ENCODE measurements at regions not wholly inside any gene's neighbourhood (a gene's known extent, or its start where the extent isn't known, plus 50 kb on each side); places are given as distances from the start of the nearest gene placed in this dataset.

GRCh38 chr2:22213237-22213636 is 1089.5 kb downstream of the TDRD15 start:
- dilution Hi-C loops (cut with HindIII; ENCODE audit: low sequenced_read_pairs, unreplicated experiment), result no loop called here

More at GRCh38 chr2:22213237-22213636, 1089.5 kb downstream of the TDRD15 start:
- ATAC-seq (ENCODE audit: low read depth) (no peak), DNase-seq (no peak)
- Histone ChIP-seq H3K27ac (ENCODE audit: insufficient read depth, low read length) (no peak overlapping the region), H3K4me1 (ENCODE audit: control insufficient read depth, insufficient read depth, low read length) (no peaks in the 10 kb centered on the region), H3K9me3 (ENCODE audit: control insufficient read depth, insufficient read depth, low read length) (no peaks in the 10 kb centered on the region), H3K27me3 (ENCODE audit: control insufficient read depth, insufficient read depth, low read length) (no peaks in the 10 kb centered on the region), H3K9me1 (ENCODE audit: insufficient read depth, low read length) (no peaks in the 10 kb centered on the region), H4K5ac (ENCODE audit: low read depth, low read length) (no peak overlapping the region), H3K36me3 (ENCODE audit: control insufficient read depth, insufficient read depth, low read length) (no peaks in the 10 kb centered on the region), H3K4me3 (ENCODE audit: insufficient read depth, low read depth, low read length) (no peak overlapping the region), H3K18ac (ENCODE audit: low read depth, low read length) (no peak overlapping the region), H4K20me1 (ENCODE audit: insufficient read depth, low read length) (no peaks in the 10 kb centered on the region), H2BK5ac (ENCODE audit: low read depth, low read length, poor library complexity, severe bottlenecking) (no peak overlapping the region), H3K79me1 (ENCODE audit: low read depth in 1 of 2, low read length in 2 of 2) (no peaks in the 10 kb centered on the region), H3K4me2 (ENCODE audit: low read depth, low read length) (no peak overlapping the region), H4K8ac (ENCODE audit: low read depth in 2 of 2, low read length in 2 of 2) (no peak overlapping the region), H3K14ac (replicated peaks; ENCODE audit: low read depth, low read length) (no peak overlapping the region), H3K9ac (ENCODE audit: low read depth, low read length) (no peak overlapping the region), H2AK9ac (replicated peaks; ENCODE audit: low read depth, low read length, poor library complexity) (no peak overlapping the region), H2AK5ac (ENCODE audit: low read depth, low read length) (no peak overlapping the region), H3K23ac (ENCODE audit: low read depth, low read length) (no peak overlapping the region), H2BK120ac (ENCODE audit: low read depth, low read length) (no peak overlapping the region), H4K91ac (ENCODE audit: insufficient read depth, low read depth, low read length) (no peak overlapping the region), H2AFZ (replicated peaks; ENCODE audit: low read length, poor library complexity) (no peak overlapping the region), H2BK20ac (ENCODE audit: low read depth, low read length) (no peak overlapping the region), H3K4ac (ENCODE audit: low read depth, low read length) (no peak overlapping the region), H3K56ac (ENCODE audit: extremely low read depth, insufficient read depth, low read length) (no peak overlapping the region), H2BK15ac (ENCODE audit: low read depth, low read length) (no peak overlapping the region)
- in situ Hi-C loops (cut with MboI; ENCODE audit: low sequenced_read_pairs), result no loop called here
- WGBS, 2 experiments (ENCODE audit: extremely low coverage in 2 of 2, insufficient read length in 1 of 2), result no CpG with 5 or more reads among the region's 2 CpGs
- BruUV-seq (replicated peaks), result no TSS peak
- intact Hi-C loops (cut with micrococcal nuclease), result loop anchor here (5.0 kb wide), 1 partner anchor 1171 kb away; the partner anchor contains the start of gene APOB
- ChIA-PET POLR2A (ENCODE audit: unreplicated experiment) (no interaction called here), CTCF (interaction anchor here (0.6 kb wide), 1 partner anchor 506 kb away, joined by 3 read pairs; no protein-coding TSS in a partner anchor)
- TF ChIP-seq ELK1 (IDR thresholded peaks at IDR 0.05; ENCODE audit: borderline replicate concordance, low read depth, low read length), result no peak

All from IMR-90 (cell line).